WTC11 (cell line): ENCODE measurements at regions not wholly inside any gene's neighbourhood (a gene's known extent, or its start where the extent isn't known, plus 50 kb on each side); places are given as distances from the start of the nearest gene placed in this dataset.

ENCODE experiments used
- ATF1 ChIP-seq: sonication (generic); formaldehyde crosslinking; IDR thresholded peaks from 2 replicates; pipeline ENCODE4 v1.8.1; 2023; ENCODE audit warnings: mild to moderate bottlenecking, moderate library complexity, missing genetic modification reagents
- CBFB ChIP-seq: sonication (generic); formaldehyde crosslinking; IDR thresholded peaks from 2 replicates; pipeline ENCODE4 v1.8.1; 2022; ENCODE audit warnings: mild to moderate bottlenecking, low read depth, missing genetic modification reagents
- ELF4 ChIP-seq: sonication (generic); formaldehyde crosslinking; IDR thresholded peaks from 2 replicates; pipeline ENCODE4 v1.8.1; 2022; ENCODE audit warnings: low read depth, mild to moderate bottlenecking, moderate library complexity, missing genetic modification reagents
- FOXK1 ChIP-seq: sonication (generic); formaldehyde crosslinking; IDR thresholded peaks from 2 replicates; pipeline ENCODE4 v1.8.0; 2022; ENCODE audit warnings: mild to moderate bottlenecking, moderate library complexity, missing genetic modification reagents
- FOXP1 ChIP-seq: sonication (generic); formaldehyde crosslinking; IDR thresholded peaks from 2 replicates; pipeline ENCODE4 v1.8.0; 2022; ENCODE audit warnings: missing genetic modification reagents, mild to moderate bottlenecking, moderate library complexity, borderline replicate concordance
- JUN ChIP-seq: sonication (generic); formaldehyde crosslinking; IDR thresholded peaks from 2 replicates; pipeline ENCODE4 v1.8.0; 2023; ENCODE audit warnings: mild to moderate bottlenecking, missing genetic modification reagents
- TCF7 ChIP-seq: sonication (generic); formaldehyde crosslinking; IDR thresholded peaks from 2 replicates; pipeline ENCODE4 v1.8.0; 2022; ENCODE audit warnings: mild to moderate bottlenecking, low read depth, missing genetic modification reagents, moderate library complexity
- TEAD4 ChIP-seq: sonication (generic); formaldehyde crosslinking; IDR thresholded peaks from 2 replicates; pipeline ENCODE4 v1.8.0; 2022; ENCODE audit warnings: mild to moderate bottlenecking, missing genetic modification reagents
- TF ChIP-seq, protein P1 (sequence below): fragments of 200-600 bp; IDR thresholded peaks from 2 replicates; pipeline ENCODE4 v1.8.0; 2022; ENCODE audit warnings: antibody characterized with exemption
- TF ChIP-seq, protein P2 (sequence below): sonication (generic); formaldehyde crosslinking; IDR thresholded peaks from 2 replicates; pipeline ENCODE4 v1.8.0; 2022; ENCODE audit warnings: mild to moderate bottlenecking, missing genetic modification reagents
- TF ChIP-seq, protein P3 (sequence below): fragments of 250-450 bp; sonication (Bioruptor Pico); IDR thresholded peaks from 2 replicates; pipeline ENCODE4 v1.9.0; 2021; ENCODE audit warnings: mild to moderate bottlenecking
- TF ChIP-seq, protein P4 (sequence below): fragments of 250-450 bp; sonication (Bioruptor Pico); IDR thresholded peaks from 2 replicates; pipeline ENCODE4 v1.9.0; 2021; ENCODE audit warnings: mild to moderate bottlenecking, borderline replicate concordance

DNA sequence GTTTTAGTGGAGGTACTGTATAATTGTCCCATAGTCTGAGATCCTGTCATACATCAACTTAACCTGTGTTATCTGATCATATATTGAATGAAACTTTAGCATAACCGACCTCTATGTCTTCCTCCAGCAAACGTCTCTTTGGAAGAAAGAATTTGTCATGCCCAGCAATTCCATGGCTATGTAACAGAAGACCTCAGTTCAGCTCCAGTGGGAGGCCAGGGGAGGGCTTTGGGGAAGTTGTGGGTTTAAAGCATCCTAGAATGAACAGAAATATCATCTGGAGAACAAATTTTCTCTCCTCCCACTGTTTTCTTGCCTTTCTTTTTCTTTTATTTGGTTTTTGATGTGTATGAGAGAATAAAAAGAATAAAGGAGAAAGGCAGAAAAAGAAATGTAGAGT, 164.5 kb downstream of the GAS1 start:
- TF ChIP-seq ATF1 (CRISPR knock-in tag) (no peak), JUN (no peak), FOXK1 (CRISPR knock-in tag) (no peak), TEAD4 (CRISPR knock-in tag) (no peak), CBFB (CRISPR knock-in tag) (no peak), TCF7 (CRISPR knock-in tag) (no peak), FOXP1 (CRISPR knock-in tag) (no peak), ELF4 (CRISPR knock-in tag) (no peak)
- TF ChIP-seq, protein P1, sequence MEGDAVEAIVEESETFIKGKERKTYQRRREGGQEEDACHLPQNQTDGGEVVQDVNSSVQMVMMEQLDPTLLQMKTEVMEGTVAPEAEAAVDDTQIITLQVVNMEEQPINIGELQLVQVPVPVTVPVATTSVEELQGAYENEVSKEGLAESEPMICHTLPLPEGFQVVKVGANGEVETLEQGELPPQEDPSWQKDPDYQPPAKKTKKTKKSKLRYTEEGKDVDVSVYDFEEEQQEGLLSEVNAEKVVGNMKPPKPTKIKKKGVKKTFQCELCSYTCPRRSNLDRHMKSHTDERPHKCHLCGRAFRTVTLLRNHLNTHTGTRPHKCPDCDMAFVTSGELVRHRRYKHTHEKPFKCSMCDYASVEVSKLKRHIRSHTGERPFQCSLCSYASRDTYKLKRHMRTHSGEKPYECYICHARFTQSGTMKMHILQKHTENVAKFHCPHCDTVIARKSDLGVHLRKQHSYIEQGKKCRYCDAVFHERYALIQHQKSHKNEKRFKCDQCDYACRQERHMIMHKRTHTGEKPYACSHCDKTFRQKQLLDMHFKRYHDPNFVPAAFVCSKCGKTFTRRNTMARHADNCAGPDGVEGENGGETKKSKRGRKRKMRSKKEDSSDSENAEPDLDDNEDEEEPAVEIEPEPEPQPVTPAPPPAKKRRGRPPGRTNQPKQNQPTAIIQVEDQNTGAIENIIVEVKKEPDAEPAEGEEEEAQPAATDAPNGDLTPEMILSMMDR: no peak
- TF ChIP-seq, protein P2, sequence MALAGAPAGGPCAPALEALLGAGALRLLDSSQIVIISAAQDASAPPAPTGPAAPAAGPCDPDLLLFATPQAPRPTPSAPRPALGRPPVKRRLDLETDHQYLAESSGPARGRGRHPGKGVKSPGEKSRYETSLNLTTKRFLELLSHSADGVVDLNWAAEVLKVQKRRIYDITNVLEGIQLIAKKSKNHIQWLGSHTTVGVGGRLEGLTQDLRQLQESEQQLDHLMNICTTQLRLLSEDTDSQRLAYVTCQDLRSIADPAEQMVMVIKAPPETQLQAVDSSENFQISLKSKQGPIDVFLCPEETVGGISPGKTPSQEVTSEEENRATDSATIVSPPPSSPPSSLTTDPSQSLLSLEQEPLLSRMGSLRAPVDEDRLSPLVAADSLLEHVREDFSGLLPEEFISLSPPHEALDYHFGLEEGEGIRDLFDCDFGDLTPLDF (CRISPR knock-in tag): no peak
- TF ChIP-seq, protein P3, sequence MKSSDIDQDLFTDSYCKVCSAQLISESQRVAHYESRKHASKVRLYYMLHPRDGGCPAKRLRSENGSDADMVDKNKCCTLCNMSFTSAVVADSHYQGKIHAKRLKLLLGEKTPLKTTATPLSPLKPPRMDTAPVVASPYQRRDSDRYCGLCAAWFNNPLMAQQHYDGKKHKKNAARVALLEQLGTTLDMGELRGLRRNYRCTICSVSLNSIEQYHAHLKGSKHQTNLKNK: no peak
- TF ChIP-seq, protein P4, sequence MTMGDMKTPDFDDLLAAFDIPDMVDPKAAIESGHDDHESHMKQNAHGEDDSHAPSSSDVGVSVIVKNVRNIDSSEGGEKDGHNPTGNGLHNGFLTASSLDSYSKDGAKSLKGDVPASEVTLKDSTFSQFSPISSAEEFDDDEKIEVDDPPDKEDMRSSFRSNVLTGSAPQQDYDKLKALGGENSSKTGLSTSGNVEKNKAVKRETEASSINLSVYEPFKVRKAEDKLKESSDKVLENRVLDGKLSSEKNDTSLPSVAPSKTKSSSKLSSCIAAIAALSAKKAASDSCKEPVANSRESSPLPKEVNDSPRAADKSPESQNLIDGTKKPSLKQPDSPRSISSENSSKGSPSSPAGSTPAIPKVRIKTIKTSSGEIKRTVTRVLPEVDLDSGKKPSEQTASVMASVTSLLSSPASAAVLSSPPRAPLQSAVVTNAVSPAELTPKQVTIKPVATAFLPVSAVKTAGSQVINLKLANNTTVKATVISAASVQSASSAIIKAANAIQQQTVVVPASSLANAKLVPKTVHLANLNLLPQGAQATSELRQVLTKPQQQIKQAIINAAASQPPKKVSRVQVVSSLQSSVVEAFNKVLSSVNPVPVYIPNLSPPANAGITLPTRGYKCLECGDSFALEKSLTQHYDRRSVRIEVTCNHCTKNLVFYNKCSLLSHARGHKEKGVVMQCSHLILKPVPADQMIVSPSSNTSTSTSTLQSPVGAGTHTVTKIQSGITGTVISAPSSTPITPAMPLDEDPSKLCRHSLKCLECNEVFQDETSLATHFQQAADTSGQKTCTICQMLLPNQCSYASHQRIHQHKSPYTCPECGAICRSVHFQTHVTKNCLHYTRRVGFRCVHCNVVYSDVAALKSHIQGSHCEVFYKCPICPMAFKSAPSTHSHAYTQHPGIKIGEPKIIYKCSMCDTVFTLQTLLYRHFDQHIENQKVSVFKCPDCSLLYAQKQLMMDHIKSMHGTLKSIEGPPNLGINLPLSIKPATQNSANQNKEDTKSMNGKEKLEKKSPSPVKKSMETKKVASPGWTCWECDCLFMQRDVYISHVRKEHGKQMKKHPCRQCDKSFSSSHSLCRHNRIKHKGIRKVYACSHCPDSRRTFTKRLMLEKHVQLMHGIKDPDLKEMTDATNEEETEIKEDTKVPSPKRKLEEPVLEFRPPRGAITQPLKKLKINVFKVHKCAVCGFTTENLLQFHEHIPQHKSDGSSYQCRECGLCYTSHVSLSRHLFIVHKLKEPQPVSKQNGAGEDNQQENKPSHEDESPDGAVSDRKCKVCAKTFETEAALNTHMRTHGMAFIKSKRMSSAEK (CRISPR knock-in tag): no peak
